22Rv1 (cell line): ENCODE measurements at regions not wholly inside any gene's neighbourhood (a gene's known extent, or its start where the extent isn't known, plus 50 kb on each side); places are given as distances from the start of the nearest gene placed in this dataset.
"Not testable (repeated sequence)": the region's sequence is repeated elsewhere in the genome, so short reads cannot be mapped to it uniquely, and the experiment has no call there.

ENCODE experiments used
- CTCF ChIP-seq: fragments of 450-650 bp; IDR thresholded peaks from 2 replicates; pipeline ENCODE4 v1.5.1; 2017; ENCODE audit warnings: mild to moderate bottlenecking
- ZFX ChIP-seq: fragments of 450-650 bp; IDR thresholded peaks from 2 replicates; pipeline ENCODE4 v1.6.1; 2017; ENCODE audit warnings: antibody characterized with exemption, borderline replicate concordance

- TF ChIP-seq CTCF, ZFX: not testable (repeated sequence)
Measured at GRCh38 chrX:63233013-63233412, 118.1 kb downstream of the SPIN4 start.
